Smooth muscle cell (in vitro differentiated cells): ENCODE measurements at regions not wholly inside any gene's neighbourhood (a gene's known extent, or its start where the extent isn't known, plus 50 kb on each side); places are given as distances from the start of the nearest gene placed in this dataset.

Experiments
- DNase-seq: peaks from one replicate; lab custom pipeline; 2025; ENCODE audit not compliant: unreplicated experiment; lab: John Stamatoyannopoulos, UW
- H2AFZ ChIP-seq: fragments of 200-600 bp; sonication (generic); 2 replicates; pipeline ENCODE4 v1.6.0; 2016; ENCODE audit warnings: antibody characterized with exemption, low read depth, mild to moderate bottlenecking
- H3F3A ChIP-seq: fragments of 200-600 bp; sonication (generic); 2 replicates; pipeline ENCODE4 v1.6.0; 2017; ENCODE audit warnings: antibody characterized with exemption, low read depth
- H3K27ac ChIP-seq: fragments of 200-600 bp; sonication (generic); 2 replicates; pipeline ENCODE4 v1.5.1; 2016; ENCODE audit warnings: low read depth, mild to moderate bottlenecking
- H3K27me3 ChIP-seq: fragments of 200-600 bp; sonication (generic); 2 replicates; pipeline ENCODE4 v1.6.1; 2016; ENCODE audit warnings: low read depth, mild to moderate bottlenecking
- H3K36me3 ChIP-seq: fragments of 200-600 bp; sonication (generic); 2 replicates; pipeline ENCODE4 v1.5.1; 2016; ENCODE audit warnings: low read depth
- H3K4me1 ChIP-seq: fragments of 200-600 bp; sonication (generic); 2 replicates; pipeline ENCODE4 v1.5.1; 2016; ENCODE audit warnings: low read depth
- H3K4me2 ChIP-seq: fragments of 200-600 bp; sonication (generic); 2 replicates; pipeline ENCODE4 v1.6.0; 2016; ENCODE audit warnings: mild to moderate bottlenecking
- H3K4me3 ChIP-seq: fragments of 200-600 bp; sonication (generic); 2 replicates; pipeline ENCODE4 v1.5.1; 2016; ENCODE audit warnings: mild to moderate bottlenecking
- H3K79me2 ChIP-seq: fragments of 200-600 bp; sonication (generic); 2 replicates; pipeline ENCODE4 v1.6.0; 2016; ENCODE audit warnings: low read depth, mild to moderate bottlenecking
- H3K9ac ChIP-seq: fragments of 200-600 bp; sonication (generic); 2 replicates; pipeline ENCODE4 v1.6.0; 2016; ENCODE audit warnings: low read depth
- H3K9me3 ChIP-seq: fragments of 200-600 bp; sonication (generic); replicated peaks from 2 replicates; pipeline ENCODE4 v1.5.1; 2016; ENCODE audit warnings: low read depth
- H4K20me1 ChIP-seq: fragments of 200-600 bp; sonication (generic); 2 replicates; pipeline ENCODE4 v1.6.0; 2016; ENCODE audit warnings: low read depth
- WGBS: methylation state at CpG from one replicate; pipeline ENCODE4 v1.1.7; 2016; ENCODE audit warnings: low lambda C conversion rate; 5-methylcytosine and 5-hydroxymethylcytosine counted together
- TF ChIP-seq, protein P1 (sequence below): fragments of 200-600 bp; sonication (generic); IDR thresholded peaks from 2 replicates; pipeline ENCODE4 v1.5.1; 2017; ENCODE audit warnings: borderline replicate concordance, mild to moderate bottlenecking, antibody characterized with exemption; ENCODE audit not compliant: insufficient read depth, poor library complexity, severe bottlenecking

- TF ChIP-seq, protein P1, sequence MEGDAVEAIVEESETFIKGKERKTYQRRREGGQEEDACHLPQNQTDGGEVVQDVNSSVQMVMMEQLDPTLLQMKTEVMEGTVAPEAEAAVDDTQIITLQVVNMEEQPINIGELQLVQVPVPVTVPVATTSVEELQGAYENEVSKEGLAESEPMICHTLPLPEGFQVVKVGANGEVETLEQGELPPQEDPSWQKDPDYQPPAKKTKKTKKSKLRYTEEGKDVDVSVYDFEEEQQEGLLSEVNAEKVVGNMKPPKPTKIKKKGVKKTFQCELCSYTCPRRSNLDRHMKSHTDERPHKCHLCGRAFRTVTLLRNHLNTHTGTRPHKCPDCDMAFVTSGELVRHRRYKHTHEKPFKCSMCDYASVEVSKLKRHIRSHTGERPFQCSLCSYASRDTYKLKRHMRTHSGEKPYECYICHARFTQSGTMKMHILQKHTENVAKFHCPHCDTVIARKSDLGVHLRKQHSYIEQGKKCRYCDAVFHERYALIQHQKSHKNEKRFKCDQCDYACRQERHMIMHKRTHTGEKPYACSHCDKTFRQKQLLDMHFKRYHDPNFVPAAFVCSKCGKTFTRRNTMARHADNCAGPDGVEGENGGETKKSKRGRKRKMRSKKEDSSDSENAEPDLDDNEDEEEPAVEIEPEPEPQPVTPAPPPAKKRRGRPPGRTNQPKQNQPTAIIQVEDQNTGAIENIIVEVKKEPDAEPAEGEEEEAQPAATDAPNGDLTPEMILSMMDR = no peak
- Histone ChIP-seq H3K79me2 (no peaks in the 10 kb centered on the region), H3K4me1 (no peaks in the 10 kb centered on the region), H3F3A (no peaks in the 10 kb centered on the region), H3K4me3 (no peak overlapping the region), H3K4me2 (no peak overlapping the region), H2AFZ (no peak overlapping the region), H3K27me3 (no peaks in the 10 kb centered on the region), H3K9ac (no peak overlapping the region), H4K20me1 (no peaks in the 10 kb centered on the region), H3K27ac (no peak overlapping the region), H3K9me3 (no peaks in the 10 kb centered on the region), H3K36me3 (no peaks in the 10 kb centered on the region)
- DNase-seq = no peak
- WGBS = 46% methylated on average over 4 of the region's 4 CpGs
These were observed 59.8 kb upstream of the SEPTIN5 start for GRCh38 chr22:19654338-19654987.

- Histone ChIP-seq H3K9me3 (no peaks in the 10 kb centered on the region), H3K4me2 (no peak overlapping the region), H3K9ac (no peak overlapping the region), H2AFZ (no peak overlapping the region), H3K36me3 (no peaks in the 10 kb centered on the region), H3K79me2 (no peaks in the 10 kb centered on the region), H3K27me3 (no peaks in the 10 kb centered on the region), H3K4me3 (no peak overlapping the region), H3K4me1 (no peaks in the 10 kb centered on the region), H3K27ac (no peak overlapping the region), H3F3A (no peaks in the 10 kb centered on the region), H4K20me1 (no peaks in the 10 kb centered on the region)
- no peak for DNase-seq
- WGBS = 79% methylated on average over 5 of the region's 5 CpGs
- TF ChIP-seq, protein P1 = no peak
These were observed 58.9 kb upstream of the SEPTIN5 start for GRCh38 chr22:19655399-19655798.

- H3K9ac ChIP-seq = no peak overlapping the region
- H3K4me1 ChIP-seq = no peaks in the 10 kb centered on the region
- H3K9me3 ChIP-seq = no peaks in the 10 kb centered on the region
- DNase-seq = no peak
- no peak overlapping the region for H3K4me2 ChIP-seq
- TF ChIP-seq, protein P1 = no peak
- no peaks in the 10 kb centered on the region for H3K27me3 ChIP-seq
- H3K36me3 ChIP-seq = no peaks in the 10 kb centered on the region
- no peaks in the 10 kb centered on the region for H3K79me2 ChIP-seq
- no peak overlapping the region for H3K4me3 ChIP-seq
- WGBS = 94% methylated on average over 21 of the region's 21 CpGs
- no peaks in the 10 kb centered on the region for H3F3A ChIP-seq
- H4K20me1 ChIP-seq = no peaks in the 10 kb centered on the region
- H3K27ac ChIP-seq = no peak overlapping the region
- H2AFZ ChIP-seq = no peak overlapping the region
These were observed 57.6 kb upstream of the SEPTIN5 start for GRCh38 chr22:19656541-19657251.
